ENCODE measurements at regions not wholly inside any gene's neighbourhood (a gene's known extent, or its start where the extent isn't known, plus 50 kb on each side); places are given as distances from the start of the nearest gene placed in this dataset.

GRCh38 chr1:199585392-199585791, 442.1 kb upstream of the NR5A2 start:
- TF ChIP-seq TAF1 (IDR thresholded peaks at IDR 0.05; ENCODE audit: borderline replicate concordance, insufficient read depth, low read length), result no peak
- no peak for TF ChIP-seq FOXP2 (optimal IDR thresholded peaks at IDR 0.05; ENCODE audit: borderline replicate concordance, extremely low read depth, extremely low read length, insufficient read depth)
- no peak for TF ChIP-seq REST (IDR thresholded peaks at IDR 0.05; ENCODE audit: insufficient read depth in 1 of 2, low read depth in 2 of 2, low read length in 2 of 2)
- TF ChIP-seq SIN3A (IDR thresholded peaks at IDR 0.05; ENCODE audit: borderline replicate concordance, insufficient read depth, low read length), result no peak
- TF ChIP-seq POLR2AphosphoS5 (IDR thresholded peaks at IDR 0.05; ENCODE audit: low read depth, low read length), result no peak

- no peak for TF ChIP-seq TAF1 (IDR thresholded peaks at IDR 0.05; ENCODE audit: borderline replicate concordance, insufficient read depth, low read length)
- no peak for TF ChIP-seq FOXP2 (optimal IDR thresholded peaks at IDR 0.05; ENCODE audit: borderline replicate concordance, extremely low read depth, extremely low read length, insufficient read depth)
- no peak for TF ChIP-seq POLR2AphosphoS5 (IDR thresholded peaks at IDR 0.05; ENCODE audit: low read depth, low read length)
- no peak for TF ChIP-seq SIN3A (IDR thresholded peaks at IDR 0.05; ENCODE audit: borderline replicate concordance, insufficient read depth, low read length)
- no peak for TF ChIP-seq REST (IDR thresholded peaks at IDR 0.05; ENCODE audit: insufficient read depth in 1 of 2, low read depth in 2 of 2, low read length in 2 of 2)
Observed at GRCh38 chr1:199590708-199591107, 436.8 kb upstream of the NR5A2 start.

GRCh38 chr1:199591468-199591867, 436.0 kb upstream of the NR5A2 start:
- TF ChIP-seq FOXP2 (optimal IDR thresholded peaks at IDR 0.05; ENCODE audit: borderline replicate concordance, extremely low read depth, extremely low read length, insufficient read depth) (no peak), SIN3A (IDR thresholded peaks at IDR 0.05; ENCODE audit: borderline replicate concordance, insufficient read depth, low read length) (no peak), REST (IDR thresholded peaks at IDR 0.05; ENCODE audit: insufficient read depth in 1 of 2, low read depth in 2 of 2, low read length in 2 of 2) (no peak), TAF1 (IDR thresholded peaks at IDR 0.05; ENCODE audit: borderline replicate concordance, insufficient read depth, low read length) (no peak), POLR2AphosphoS5 (IDR thresholded peaks at IDR 0.05; ENCODE audit: low read depth, low read length) (no peak)

GRCh38 chr1:199593475-199593874, 434.0 kb upstream of the NR5A2 start:
- TF ChIP-seq REST (IDR thresholded peaks at IDR 0.05; ENCODE audit: insufficient read depth in 1 of 2, low read depth in 2 of 2, low read length in 2 of 2), result no peak
- no peak for TF ChIP-seq FOXP2 (optimal IDR thresholded peaks at IDR 0.05; ENCODE audit: borderline replicate concordance, extremely low read depth, extremely low read length, insufficient read depth)
- TF ChIP-seq SIN3A (IDR thresholded peaks at IDR 0.05; ENCODE audit: borderline replicate concordance, insufficient read depth, low read length), result no peak
- TF ChIP-seq POLR2AphosphoS5 (IDR thresholded peaks at IDR 0.05; ENCODE audit: low read depth, low read length), result no peak
- no peak for TF ChIP-seq TAF1 (IDR thresholded peaks at IDR 0.05; ENCODE audit: borderline replicate concordance, insufficient read depth, low read length)

- TF ChIP-seq FOXP2 (optimal IDR thresholded peaks at IDR 0.05; ENCODE audit: borderline replicate concordance, extremely low read depth, extremely low read length, insufficient read depth) (no peak), TAF1 (IDR thresholded peaks at IDR 0.05; ENCODE audit: borderline replicate concordance, insufficient read depth, low read length) (no peak), POLR2AphosphoS5 (IDR thresholded peaks at IDR 0.05; ENCODE audit: low read depth, low read length) (no peak), SIN3A (IDR thresholded peaks at IDR 0.05; ENCODE audit: borderline replicate concordance, insufficient read depth, low read length) (no peak), REST (IDR thresholded peaks at IDR 0.05; ENCODE audit: insufficient read depth in 1 of 2, low read depth in 2 of 2, low read length in 2 of 2) (no peak)
Observed at GRCh38 chr1:199597152-199597551, 430.4 kb upstream of the NR5A2 start.

Data from PFSK-1 (cell line).